ENCODE measurements at regions not wholly inside any gene's neighbourhood (a gene's known extent, or its start where the extent isn't known, plus 50 kb on each side); places are given as distances from the start of the nearest gene placed in this dataset.

- TF ChIP-seq, protein P1, sequence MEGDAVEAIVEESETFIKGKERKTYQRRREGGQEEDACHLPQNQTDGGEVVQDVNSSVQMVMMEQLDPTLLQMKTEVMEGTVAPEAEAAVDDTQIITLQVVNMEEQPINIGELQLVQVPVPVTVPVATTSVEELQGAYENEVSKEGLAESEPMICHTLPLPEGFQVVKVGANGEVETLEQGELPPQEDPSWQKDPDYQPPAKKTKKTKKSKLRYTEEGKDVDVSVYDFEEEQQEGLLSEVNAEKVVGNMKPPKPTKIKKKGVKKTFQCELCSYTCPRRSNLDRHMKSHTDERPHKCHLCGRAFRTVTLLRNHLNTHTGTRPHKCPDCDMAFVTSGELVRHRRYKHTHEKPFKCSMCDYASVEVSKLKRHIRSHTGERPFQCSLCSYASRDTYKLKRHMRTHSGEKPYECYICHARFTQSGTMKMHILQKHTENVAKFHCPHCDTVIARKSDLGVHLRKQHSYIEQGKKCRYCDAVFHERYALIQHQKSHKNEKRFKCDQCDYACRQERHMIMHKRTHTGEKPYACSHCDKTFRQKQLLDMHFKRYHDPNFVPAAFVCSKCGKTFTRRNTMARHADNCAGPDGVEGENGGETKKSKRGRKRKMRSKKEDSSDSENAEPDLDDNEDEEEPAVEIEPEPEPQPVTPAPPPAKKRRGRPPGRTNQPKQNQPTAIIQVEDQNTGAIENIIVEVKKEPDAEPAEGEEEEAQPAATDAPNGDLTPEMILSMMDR (IDR thresholded peaks at IDR 0.05) = no peak
- TF ChIP-seq SREBF2 (IDR thresholded peaks at IDR 0.05) = no peak
- TF ChIP-seq CEBPB (IDR thresholded peaks at IDR 0.05) = no peak
- TF ChIP-seq JUN (IDR thresholded peaks at IDR 0.05) = no peak
- no peak for TF ChIP-seq MAFK (IDR thresholded peaks at IDR 0.05; ENCODE audit: partially characterized antibody)
- no peak for TF ChIP-seq JUNB (IDR thresholded peaks at IDR 0.05)
- TF ChIP-seq MAX (IDR thresholded peaks at IDR 0.05) = no peak
- no peak for TF ChIP-seq MYC (IDR thresholded peaks at IDR 0.05; ENCODE audit: borderline replicate concordance, low read length)
- TF ChIP-seq USF2 (IDR thresholded peaks at IDR 0.05) = no peak
Observed at GRCh38 chr18:70848329-70848728, 559.5 kb downstream of the SOCS6 start.
